WTC11 (cell line): ENCODE measurements at regions not wholly inside any gene's neighbourhood (a gene's known extent, or its start where the extent isn't known, plus 50 kb on each side); places are given as distances from the start of the nearest gene placed in this dataset.

Experiments used
- ATAC-seq: fragments of 200-7000 bp; cut with Tn5 transposase; 2 replicates; pipeline ENCODE4 v1.10.0; 2021; ENCODE audit warnings: mild to moderate bottlenecking, moderate library complexity
- CTCF ChIA-PET: fragments of 300-600 bp; sonication (Branson Sonifier 250); formaldehyde crosslinking; loops from one replicate; lab custom pipeline; 2021; ENCODE audit warnings: antibody characterized with exemption; lab: Charles Lee
- POLR2A ChIA-PET: fragments of 350-600 bp; sonication (Branson Sonifier 250); formaldehyde crosslinking; loops from one replicate; lab custom pipeline; 2021; ENCODE audit warnings: antibody characterized with exemption; lab: Charles Lee
- DNase-seq: peaks from one replicate; pipeline ENCODE4 v3.0.0; 2021; ENCODE audit warnings: low spot score
- H3K27ac Mint-ChIP-seq: 2 replicates; pipeline ENCODE4 v1.8.0; 2021; ENCODE audit warnings: mixed read lengths
- H3K27me3 Mint-ChIP-seq: 2 replicates; pipeline ENCODE4 v1.8.0; 2021; ENCODE audit warnings: low read depth, mild to moderate bottlenecking, moderate library complexity, mixed read lengths
- H3K36me3 Mint-ChIP-seq: 2 replicates; pipeline ENCODE4 v1.8.0; 2021; ENCODE audit warnings: mixed read lengths
- H3K4me1 Mint-ChIP-seq: 2 replicates; pipeline ENCODE4 v1.8.0; 2022; ENCODE audit warnings: mixed read lengths
- H3K4me3 Mint-ChIP-seq: 2 replicates; pipeline ENCODE4 v1.8.0; 2021; ENCODE audit warnings: mild to moderate bottlenecking, moderate library complexity, mixed read lengths
- H3K9me3 Mint-ChIP-seq: 2 replicates; pipeline ENCODE4 v1.8.0; 2021; ENCODE audit warnings: mixed read lengths
- CBFB ChIP-seq: sonication (generic); formaldehyde crosslinking; IDR thresholded peaks from 2 replicates; pipeline ENCODE4 v1.8.1; 2022; ENCODE audit warnings: mild to moderate bottlenecking, low read depth, missing genetic modification reagents
- CREB1 ChIP-seq: sonication (generic); formaldehyde crosslinking; IDR thresholded peaks from 2 replicates; pipeline ENCODE4 v1.8.0; 2023; ENCODE audit warnings: mild to moderate bottlenecking, missing genetic modification reagents
- CREM ChIP-seq: sonication (generic); formaldehyde crosslinking; IDR thresholded peaks from 2 replicates; pipeline ENCODE4 v1.8.1; 2022; ENCODE audit warnings: mild to moderate bottlenecking, missing genetic modification reagents, moderate library complexity
- ETV6 ChIP-seq: sonication (generic); formaldehyde crosslinking; IDR thresholded peaks from 2 replicates; pipeline ENCODE4 v1.8.1; 2022; ENCODE audit warnings: mild to moderate bottlenecking, missing genetic modification reagents
- GABPB1 ChIP-seq: sonication (generic); formaldehyde crosslinking; IDR thresholded peaks from 2 replicates; pipeline ENCODE4 v1.8.1; 2023; ENCODE audit warnings: mild to moderate bottlenecking, missing genetic modification reagents
- GTF2I ChIP-seq: fragments of 250-450 bp; sonication (Bioruptor Pico); conservative IDR thresholded peaks from 2 replicates; pipeline ENCODE4 v1.4.0; 2021; ENCODE audit warnings: mild to moderate bottlenecking
- NR3C1 ChIP-seq: sonication (generic); formaldehyde crosslinking; conservative IDR thresholded peaks from 2 replicates; pipeline ENCODE4 v1.8.1; 2023; ENCODE audit warnings: low read depth, mild to moderate bottlenecking, missing genetic modification reagents
- PRRX2 ChIP-seq: fragments of 250-450 bp; sonication (Bioruptor Pico); IDR thresholded peaks from 2 replicates; pipeline ENCODE4 v1.8.0; 2021; ENCODE audit warnings: mild to moderate bottlenecking
- SMAD3 ChIP-seq: sonication (generic); formaldehyde crosslinking; IDR thresholded peaks from 2 replicates; pipeline ENCODE4 v1.8.0; 2022; ENCODE audit warnings: missing genetic modification reagents, mild to moderate bottlenecking, borderline replicate concordance
- USF1 ChIP-seq: sonication (generic); formaldehyde crosslinking; IDR thresholded peaks from 2 replicates; pipeline ENCODE4 v1.8.0; 2022; ENCODE audit warnings: mild to moderate bottlenecking, missing genetic modification reagents
- ZBTB21 ChIP-seq: sonication (generic); formaldehyde crosslinking; IDR thresholded peaks from 2 replicates; pipeline ENCODE4 v1.8.1; 2023; ENCODE audit warnings: mild to moderate bottlenecking, missing genetic modification reagents, borderline replicate concordance
- ZNF263 ChIP-seq: sonication (generic); formaldehyde crosslinking; IDR thresholded peaks from 2 replicates; pipeline ENCODE4 v1.8.1; 2022; ENCODE audit warnings: low read depth, mild to moderate bottlenecking, moderate library complexity, missing genetic modification reagents
- ZNF281 ChIP-seq: sonication (generic); formaldehyde crosslinking; IDR thresholded peaks from 2 replicates; pipeline ENCODE4 v1.8.0; 2023; ENCODE audit warnings: mild to moderate bottlenecking, missing genetic modification reagents
- ZNF396 ChIP-seq: fragments of 250-450 bp; sonication (Bioruptor Pico); IDR thresholded peaks from 2 replicates; pipeline ENCODE4 v1.8.0; 2021; ENCODE audit warnings: mild to moderate bottlenecking, moderate library complexity, borderline replicate concordance
- ZNF423 ChIP-seq: fragments of 250-450 bp; sonication (Bioruptor Pico); IDR thresholded peaks from 2 replicates; pipeline ENCODE4 v2.1.2; 2022; ENCODE audit warnings: mild to moderate bottlenecking, moderate library complexity
- ZNF512 ChIP-seq: sonication (generic); formaldehyde crosslinking; IDR thresholded peaks from 2 replicates; pipeline ENCODE4 v1.8.1; 2022; ENCODE audit warnings: missing genetic modification reagents, borderline replicate concordance
- TF ChIP-seq, protein P1 (sequence below): sonication (generic); formaldehyde crosslinking; IDR thresholded peaks from 2 replicates; pipeline ENCODE4 v1.8.1; 2022; ENCODE audit warnings: low read depth, mild to moderate bottlenecking, moderate library complexity, missing genetic modification reagents, borderline replicate concordance
- TF ChIP-seq, protein P2 (sequence below): fragments of 200-600 bp; IDR thresholded peaks from 2 replicates; pipeline ENCODE4 v1.8.0; 2022; ENCODE audit warnings: antibody characterized with exemption

- TF ChIP-seq CREM (CRISPR knock-in tag) = no peak
- no peak for TF ChIP-seq ZNF423 (CRISPR knock-in tag)
- no peaks in the 10 kb centered on the region for H3K4me1 Mint-ChIP-seq
- ATAC-seq = no peak
- H3K27me3 Mint-ChIP-seq = peaks cover 3% of the 10 kb centered on the region; the same call in 1 of the 2 replicates
- H3K27ac Mint-ChIP-seq = no peak overlapping the region
- no peaks in the 10 kb centered on the region for H3K36me3 Mint-ChIP-seq
- DNase-seq = no peak
- no peak overlapping the region for H3K4me3 Mint-ChIP-seq
- H3K9me3 Mint-ChIP-seq = peaks cover 4% of the 10 kb centered on the region; the same call in 1 of the 2 replicates
- ChIA-PET CTCF (interaction anchor here (1.4 to 1.7 kb wide), 2 partner anchors 12 to 93 kb away, joined by 4 to 6 read pairs; partner anchors contain the start of gene COG2), POLR2A (no interaction called here)
Measured at GRCh38 chr1:230548997-230549396, 93.3 kb upstream of the COG2 start.

GRCh38 chr1:230548357-230548756, 93.9 kb upstream of the COG2 start:
- ChIA-PET POLR2A (no interaction called here), CTCF (interaction anchor here (1.4 to 1.7 kb wide), 2 partner anchors 12 to 93 kb away, joined by 4 to 6 read pairs; partner anchors contain the start of gene COG2)

GRCh38 chr1:230545181-230545580, 97.1 kb upstream of the COG2 start:
- Mint-ChIP-seq H3K27me3 (peaks cover 3% of the 10 kb centered on the region; the same call in 1 of the 2 replicates), H3K4me1 (no peaks in the 10 kb centered on the region), H3K27ac (no peak overlapping the region), H3K4me3 (no peak overlapping the region), H3K36me3 (no peaks in the 10 kb centered on the region), H3K9me3 (no peaks in the 10 kb centered on the region)
- TF ChIP-seq ZNF512 = no peak
- TF ChIP-seq, protein P1, sequence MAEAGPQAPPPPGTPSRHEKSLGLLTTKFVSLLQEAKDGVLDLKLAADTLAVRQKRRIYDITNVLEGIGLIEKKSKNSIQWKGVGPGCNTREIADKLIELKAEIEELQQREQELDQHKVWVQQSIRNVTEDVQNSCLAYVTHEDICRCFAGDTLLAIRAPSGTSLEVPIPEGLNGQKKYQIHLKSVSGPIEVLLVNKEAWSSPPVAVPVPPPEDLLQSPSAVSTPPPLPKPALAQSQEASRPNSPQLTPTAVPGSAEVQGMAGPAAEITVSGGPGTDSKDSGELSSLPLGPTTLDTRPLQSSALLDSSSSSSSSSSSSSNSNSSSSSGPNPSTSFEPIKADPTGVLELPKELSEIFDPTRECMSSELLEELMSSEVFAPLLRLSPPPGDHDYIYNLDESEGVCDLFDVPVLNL (CRISPR knock-in tag) = no peak
- TF ChIP-seq, protein P2, sequence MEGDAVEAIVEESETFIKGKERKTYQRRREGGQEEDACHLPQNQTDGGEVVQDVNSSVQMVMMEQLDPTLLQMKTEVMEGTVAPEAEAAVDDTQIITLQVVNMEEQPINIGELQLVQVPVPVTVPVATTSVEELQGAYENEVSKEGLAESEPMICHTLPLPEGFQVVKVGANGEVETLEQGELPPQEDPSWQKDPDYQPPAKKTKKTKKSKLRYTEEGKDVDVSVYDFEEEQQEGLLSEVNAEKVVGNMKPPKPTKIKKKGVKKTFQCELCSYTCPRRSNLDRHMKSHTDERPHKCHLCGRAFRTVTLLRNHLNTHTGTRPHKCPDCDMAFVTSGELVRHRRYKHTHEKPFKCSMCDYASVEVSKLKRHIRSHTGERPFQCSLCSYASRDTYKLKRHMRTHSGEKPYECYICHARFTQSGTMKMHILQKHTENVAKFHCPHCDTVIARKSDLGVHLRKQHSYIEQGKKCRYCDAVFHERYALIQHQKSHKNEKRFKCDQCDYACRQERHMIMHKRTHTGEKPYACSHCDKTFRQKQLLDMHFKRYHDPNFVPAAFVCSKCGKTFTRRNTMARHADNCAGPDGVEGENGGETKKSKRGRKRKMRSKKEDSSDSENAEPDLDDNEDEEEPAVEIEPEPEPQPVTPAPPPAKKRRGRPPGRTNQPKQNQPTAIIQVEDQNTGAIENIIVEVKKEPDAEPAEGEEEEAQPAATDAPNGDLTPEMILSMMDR = no peak
- no peak for TF ChIP-seq CREB1
- no peak for TF ChIP-seq NR3C1
- no peak for TF ChIP-seq CBFB
- TF ChIP-seq ZBTB21 (CRISPR knock-in tag) = no peak
- TF ChIP-seq GTF2I (CRISPR knock-in tag) = no peak
- no peak for TF ChIP-seq ETV6 (CRISPR knock-in tag)
- TF ChIP-seq USF1 (CRISPR knock-in tag) = no peak
- TF ChIP-seq ZNF281 = no peak
- no peak for TF ChIP-seq GABPB1 (CRISPR knock-in tag)
- no peak for DNase-seq
- ChIA-PET POLR2A (no interaction called here), CTCF (no interaction called here)
- ATAC-seq = no peak

More at GRCh38 chr1:230548357-230548756, 93.9 kb upstream of the COG2 start:
- Mint-ChIP-seq H3K36me3 (no peaks in the 10 kb centered on the region), H3K27ac (no peak overlapping the region), H3K4me3 (no peak overlapping the region), H3K27me3 (peaks cover 3% of the 10 kb centered on the region; the same call in 1 of the 2 replicates)
- DNase-seq = no peak
- TF ChIP-seq SMAD3 (CRISPR knock-in tag) (no peak), ZNF396 (CRISPR knock-in tag) (no peak), ZNF263 (CRISPR knock-in tag) (no peak), ZNF423 (CRISPR knock-in tag) (no peak), PRRX2 (CRISPR knock-in tag) (no peak), NR3C1 (no peak)
- TF ChIP-seq, all 79 proteins: peak for 0
- no peak for ATAC-seq
- H3K9me3 Mint-ChIP-seq = peaks cover 4% of the 10 kb centered on the region; the same call in 1 of the 2 replicates
- H3K4me1 Mint-ChIP-seq = no peaks in the 10 kb centered on the region
